B cell (primary cell): ENCODE measurements at regions not wholly inside any gene's neighbourhood (a gene's known extent, or its start where the extent isn't known, plus 50 kb on each side); places are given as distances from the start of the nearest gene placed in this dataset.

ENCODE experiments used
- EZH2 ChIP-seq: IDR thresholded peaks from 2 replicates; pipeline ENCODE4 v1.6.1; 2012; ENCODE audit warnings: borderline replicate concordance, low read depth, mild to moderate bottlenecking, moderate library complexity, low read length; ENCODE audit not compliant: insufficient read depth, poor library complexity, severe bottlenecking
- TF ChIP-seq, protein P1 (sequence below): fragments of 200-600 bp; IDR thresholded peaks from one replicate; pipeline ENCODE4 v1.8.0; 2022; ENCODE audit warnings: antibody characterized with exemption, mild to moderate bottlenecking

DNA sequence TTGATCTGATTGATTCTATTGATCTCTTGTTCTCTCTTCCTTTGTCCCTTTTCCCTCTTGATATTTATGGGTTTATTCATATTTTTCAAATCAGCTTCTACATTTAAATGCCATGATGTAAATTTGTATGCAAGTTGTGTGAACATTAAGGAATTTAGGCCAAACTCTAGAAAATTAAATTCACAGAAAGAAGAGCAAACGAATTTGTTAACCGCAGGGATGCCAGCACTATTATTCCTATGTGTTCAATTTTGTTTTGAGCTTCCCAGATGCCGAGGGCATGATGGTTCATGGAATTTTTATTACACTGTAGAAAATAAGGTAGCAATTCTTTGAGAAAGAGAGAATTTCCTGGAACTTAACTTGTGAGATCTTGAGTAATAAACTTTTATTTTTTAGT is 220.9 kb downstream of the BUB3 start:
- TF ChIP-seq, protein P1, sequence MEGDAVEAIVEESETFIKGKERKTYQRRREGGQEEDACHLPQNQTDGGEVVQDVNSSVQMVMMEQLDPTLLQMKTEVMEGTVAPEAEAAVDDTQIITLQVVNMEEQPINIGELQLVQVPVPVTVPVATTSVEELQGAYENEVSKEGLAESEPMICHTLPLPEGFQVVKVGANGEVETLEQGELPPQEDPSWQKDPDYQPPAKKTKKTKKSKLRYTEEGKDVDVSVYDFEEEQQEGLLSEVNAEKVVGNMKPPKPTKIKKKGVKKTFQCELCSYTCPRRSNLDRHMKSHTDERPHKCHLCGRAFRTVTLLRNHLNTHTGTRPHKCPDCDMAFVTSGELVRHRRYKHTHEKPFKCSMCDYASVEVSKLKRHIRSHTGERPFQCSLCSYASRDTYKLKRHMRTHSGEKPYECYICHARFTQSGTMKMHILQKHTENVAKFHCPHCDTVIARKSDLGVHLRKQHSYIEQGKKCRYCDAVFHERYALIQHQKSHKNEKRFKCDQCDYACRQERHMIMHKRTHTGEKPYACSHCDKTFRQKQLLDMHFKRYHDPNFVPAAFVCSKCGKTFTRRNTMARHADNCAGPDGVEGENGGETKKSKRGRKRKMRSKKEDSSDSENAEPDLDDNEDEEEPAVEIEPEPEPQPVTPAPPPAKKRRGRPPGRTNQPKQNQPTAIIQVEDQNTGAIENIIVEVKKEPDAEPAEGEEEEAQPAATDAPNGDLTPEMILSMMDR: no peak
- TF ChIP-seq EZH2: no peak
